Activated naive CD8-positive, alpha-beta T cell treated with anti-CD3 and anti-CD28 coated beads, Interleukin-2, amount 50 U/mL, for 16 hours (primary cell): ENCODE measurements at regions not wholly inside any gene's neighbourhood (a gene's known extent, or its start where the extent isn't known, plus 50 kb on each side); places are given as distances from the start of the nearest gene placed in this dataset.
"Not testable (repeated sequence)": the region's sequence is repeated elsewhere in the genome, so short reads cannot be mapped to it uniquely, and the experiment has no call there.

Source experiments
- DNase-seq: peaks from one replicate; pipeline ENCODE4 v3.0.0-alpha.2; 2020; ENCODE audit warnings: low read depth, low spot score

- not testable (repeated sequence) for DNase-seq
These were observed 134.7 kb downstream of the ARHGAP11B start for GRCh38 chr15:30760633-30761032.

- DNase-seq, result not testable (repeated sequence)
These were observed 135.4 kb downstream of the ARHGAP11B start for GRCh38 chr15:30761365-30761764.

GRCh38 chr15:30769390-30770124 is 134.2 kb upstream of the FAN1 start:
- not testable (repeated sequence) for DNase-seq

DNA sequence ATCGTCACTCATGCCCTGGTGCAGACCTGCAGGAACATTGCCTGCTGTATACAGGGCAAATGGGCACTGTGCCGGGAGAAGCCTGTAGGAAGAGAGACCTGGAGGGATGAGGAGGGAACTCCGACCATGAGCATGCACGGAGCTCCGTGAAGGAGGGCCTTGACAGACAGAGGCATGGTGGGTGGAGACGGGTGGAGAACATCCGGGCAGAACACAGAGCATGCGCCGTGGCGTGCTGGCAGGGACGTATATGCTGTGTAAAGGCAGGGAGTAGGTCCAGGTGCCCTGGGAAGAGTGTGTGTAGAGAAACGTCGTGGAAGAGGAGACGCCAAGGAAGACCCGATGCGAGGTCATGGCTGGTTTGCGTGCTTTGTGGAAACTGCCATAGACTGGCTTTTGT is 133.0 kb upstream of the FAN1 start:
- DNase-seq, result no peak

DNA sequence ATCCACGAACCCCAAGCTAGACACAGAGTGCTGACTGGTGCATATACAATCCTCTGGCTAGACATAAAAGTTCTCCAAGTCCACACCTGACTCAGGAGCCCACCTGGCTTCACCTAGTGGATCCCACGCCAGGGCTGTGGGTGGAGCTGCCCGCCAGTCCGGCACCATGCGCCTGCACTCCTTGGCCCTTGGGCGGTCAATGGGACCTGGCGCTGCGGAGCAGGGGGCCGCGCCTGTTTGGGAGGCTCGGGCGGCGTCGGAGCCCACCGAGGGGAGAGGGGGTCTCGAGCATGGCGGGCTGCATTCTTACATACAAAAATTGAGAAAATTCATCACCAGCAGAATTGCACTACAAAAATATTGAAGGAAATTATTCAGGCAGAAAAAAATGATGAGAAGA is 120.7 kb upstream of the FAN1 start:
- no peak for DNase-seq

DNA sequence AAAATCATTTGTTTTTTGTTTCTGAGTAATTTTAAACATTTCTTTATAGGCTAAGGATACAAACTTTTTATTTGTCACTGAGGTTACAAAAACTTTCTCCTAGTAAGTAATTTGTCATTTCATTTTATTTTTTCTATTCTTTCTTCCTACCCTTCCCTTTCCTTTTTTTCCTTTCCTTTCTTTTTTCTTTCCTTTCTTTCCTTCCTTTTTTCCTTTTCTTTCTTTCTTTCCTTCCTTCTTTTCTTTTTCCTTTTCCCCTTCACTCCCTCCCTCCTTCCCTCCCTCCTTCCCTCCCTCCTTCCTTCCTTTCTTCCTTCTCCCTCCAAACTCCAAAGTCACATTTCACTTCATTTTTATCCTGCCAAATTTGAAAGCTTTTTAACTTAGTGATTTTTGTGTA is 115.1 kb upstream of the FAN1 start:
- DNase-seq, result no peak

DNA sequence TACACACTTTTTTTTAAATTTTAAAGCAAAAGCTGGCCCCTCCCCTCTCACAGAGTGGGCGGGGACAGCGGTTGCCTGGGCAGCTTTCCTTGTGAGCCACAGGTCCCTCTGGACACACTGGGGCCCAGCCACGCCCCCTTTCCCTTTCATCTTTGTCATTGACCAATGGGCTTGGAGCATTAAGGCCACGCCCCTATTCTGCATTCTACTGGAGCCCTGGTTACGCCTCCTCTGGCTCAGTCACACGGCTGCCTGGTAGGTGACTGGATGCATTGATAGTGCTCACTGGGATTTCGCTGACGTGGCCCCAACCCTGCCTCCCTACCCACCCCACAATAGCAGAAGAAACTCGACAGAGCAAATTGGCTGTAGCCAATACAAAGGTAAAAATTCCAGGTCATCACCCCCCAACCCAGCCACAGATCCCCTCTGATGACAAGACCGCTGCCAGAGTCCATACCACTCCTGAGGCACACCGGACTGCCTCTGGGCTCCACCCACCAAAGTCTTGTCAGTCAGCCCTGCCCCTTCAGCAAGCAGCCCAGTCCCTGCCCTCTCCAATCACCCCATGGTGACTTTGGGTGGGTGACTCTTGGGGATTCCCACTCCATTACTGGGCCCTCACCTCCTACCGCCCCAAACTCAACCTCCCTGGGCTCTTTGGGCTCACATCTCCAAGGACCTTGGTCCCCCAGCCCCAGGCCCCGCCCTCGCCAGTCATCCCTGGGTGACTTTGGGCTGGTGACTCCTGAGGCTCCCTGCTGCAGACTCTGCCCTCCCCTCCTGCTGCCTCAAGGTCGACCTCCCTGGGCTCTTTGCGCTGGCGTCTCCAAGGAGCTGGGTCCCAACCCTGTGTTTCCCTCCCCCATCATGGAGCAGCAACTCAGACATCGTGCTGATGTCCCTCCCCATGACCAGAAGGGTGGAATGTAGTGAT is 112.2 kb upstream of the FAN1 start:
- no peak for DNase-seq

DNA sequence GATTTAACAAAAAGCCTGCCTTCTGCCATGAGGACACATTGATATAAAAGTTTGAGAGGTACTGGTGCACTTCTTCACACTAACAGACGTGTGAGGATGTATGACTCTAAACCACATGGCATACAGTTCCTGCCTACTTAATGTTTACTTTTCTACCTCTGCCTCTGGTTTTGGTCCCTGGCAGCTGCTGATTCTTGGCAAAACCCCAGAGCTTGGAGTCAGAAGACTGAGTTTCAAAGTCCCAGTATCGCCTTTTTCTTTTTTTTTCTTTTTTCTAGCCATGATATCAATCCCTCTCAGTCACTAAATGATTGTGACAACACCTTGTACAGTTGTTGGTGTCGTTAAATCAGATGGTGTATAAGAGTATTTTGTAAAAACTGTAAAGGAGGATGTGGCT is 110.9 kb upstream of the FAN1 start:
- not testable (repeated sequence) for DNase-seq

- no peak for DNase-seq
These were observed 109.3 kb upstream of the FAN1 start for GRCh38 chr15:30794388-30794787.

- DNase-seq, result not testable (repeated sequence)
These were observed 104.2 kb upstream of the FAN1 start for GRCh38 chr15:30799565-30799964.

DNA sequence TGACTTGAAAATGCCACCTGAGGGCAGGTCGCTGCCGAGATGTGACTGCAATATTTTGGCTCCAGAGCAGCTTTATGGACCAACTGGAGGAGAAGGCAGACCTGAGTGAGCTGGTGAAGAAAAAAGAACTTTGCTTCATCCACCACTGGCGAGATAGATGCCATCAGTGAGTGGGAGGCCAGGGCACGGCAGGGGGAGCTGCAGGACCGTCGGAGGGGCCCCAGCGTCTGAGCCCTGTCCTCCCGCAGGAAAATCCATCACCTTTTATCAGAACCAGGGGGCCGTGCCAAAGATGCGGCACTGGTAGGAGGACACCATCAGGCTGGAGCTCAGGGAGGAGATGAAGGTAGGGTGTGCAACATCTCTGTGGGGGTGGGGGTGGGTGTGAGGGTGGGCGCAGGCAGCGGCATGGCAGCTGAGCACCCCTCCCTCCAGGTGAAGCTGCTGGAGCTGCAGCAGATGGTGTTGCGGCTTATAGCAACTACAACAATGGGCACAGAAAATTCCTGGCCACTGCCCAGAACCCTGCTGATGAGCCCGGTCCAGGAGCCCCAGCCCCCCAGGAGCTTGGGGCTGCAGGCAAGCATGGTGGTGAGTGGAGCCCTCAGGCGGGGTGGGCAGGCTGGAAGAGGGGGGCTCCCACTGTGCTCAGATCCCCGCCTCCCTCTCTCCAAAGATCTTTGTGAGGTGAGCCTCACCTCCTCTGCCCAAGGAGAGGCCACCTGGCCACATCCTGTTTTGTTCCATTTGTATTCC is 102.4 kb upstream of the FAN1 start:
- not testable (repeated sequence) for DNase-seq

DNA sequence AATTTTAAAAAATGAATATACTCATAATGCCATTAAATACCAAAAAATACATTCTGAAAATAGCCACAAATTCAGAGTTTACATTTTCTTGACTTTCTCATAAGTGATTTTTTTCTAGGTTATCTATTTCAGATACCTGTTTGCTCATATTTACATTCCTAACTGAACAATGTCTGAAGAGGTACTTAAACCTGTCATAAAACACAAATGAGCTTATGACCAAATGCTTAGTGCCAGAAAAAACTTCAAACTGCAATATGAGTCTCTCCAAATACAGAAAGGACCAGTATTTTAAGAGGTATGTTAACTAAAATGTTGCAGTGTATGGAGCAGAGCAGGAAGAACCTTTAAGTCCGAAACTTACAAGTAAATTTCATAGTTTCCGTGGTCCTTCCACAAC is 101.7 kb upstream of the FAN1 start:
- DNase-seq, result not testable (repeated sequence)

DNA sequence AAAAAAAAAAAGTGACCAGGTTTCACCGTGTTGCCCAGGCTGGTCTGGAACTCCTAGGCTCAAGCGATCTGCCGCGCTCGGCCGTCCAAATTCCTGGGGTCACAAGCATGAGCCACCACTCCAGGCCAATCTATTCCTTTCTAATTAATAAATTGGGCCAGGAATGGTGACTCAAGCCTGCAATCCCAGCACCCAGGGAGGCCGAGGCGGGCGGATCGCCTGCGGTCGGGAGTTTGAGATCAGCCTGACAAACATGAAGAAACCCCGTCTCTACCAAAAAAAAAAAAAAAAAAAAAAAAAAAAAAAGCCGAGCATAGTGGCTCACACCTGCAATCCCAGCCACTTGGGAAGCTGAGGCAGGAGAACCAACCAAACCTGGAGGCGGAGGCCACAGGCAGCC is 100.0 kb upstream of the FAN1 start:
- not testable (repeated sequence) for DNase-seq

DNA sequence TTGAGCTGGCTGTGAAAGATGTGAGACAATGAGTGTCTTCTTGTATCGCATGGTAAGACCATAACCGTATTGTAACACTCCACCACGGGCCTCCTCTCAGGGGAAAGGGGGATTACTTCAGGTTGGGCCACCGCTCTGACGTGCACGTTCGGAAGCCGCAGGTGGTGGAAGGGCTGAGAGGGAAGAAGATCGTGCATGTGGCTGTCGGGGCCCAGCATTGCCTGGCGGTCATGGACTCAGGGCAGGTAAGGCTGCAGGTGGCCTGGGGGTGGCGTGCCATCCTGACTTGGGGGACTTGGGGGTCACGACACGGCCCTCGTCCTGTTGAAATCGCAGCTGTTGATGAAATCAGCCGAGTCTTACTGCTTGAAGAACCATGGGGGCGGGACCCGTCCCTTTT is 87.3 kb upstream of the FAN1 start:
- DNase-seq, result no peak

- DNase-seq, result not testable (repeated sequence)
These were observed 80.5 kb upstream of the FAN1 start for GRCh38 chr15:30823068-30823813.

GRCh38 chr15:30824518-30825195 is 79.1 kb upstream of the FAN1 start:
- DNase-seq, result no peak

DNA sequence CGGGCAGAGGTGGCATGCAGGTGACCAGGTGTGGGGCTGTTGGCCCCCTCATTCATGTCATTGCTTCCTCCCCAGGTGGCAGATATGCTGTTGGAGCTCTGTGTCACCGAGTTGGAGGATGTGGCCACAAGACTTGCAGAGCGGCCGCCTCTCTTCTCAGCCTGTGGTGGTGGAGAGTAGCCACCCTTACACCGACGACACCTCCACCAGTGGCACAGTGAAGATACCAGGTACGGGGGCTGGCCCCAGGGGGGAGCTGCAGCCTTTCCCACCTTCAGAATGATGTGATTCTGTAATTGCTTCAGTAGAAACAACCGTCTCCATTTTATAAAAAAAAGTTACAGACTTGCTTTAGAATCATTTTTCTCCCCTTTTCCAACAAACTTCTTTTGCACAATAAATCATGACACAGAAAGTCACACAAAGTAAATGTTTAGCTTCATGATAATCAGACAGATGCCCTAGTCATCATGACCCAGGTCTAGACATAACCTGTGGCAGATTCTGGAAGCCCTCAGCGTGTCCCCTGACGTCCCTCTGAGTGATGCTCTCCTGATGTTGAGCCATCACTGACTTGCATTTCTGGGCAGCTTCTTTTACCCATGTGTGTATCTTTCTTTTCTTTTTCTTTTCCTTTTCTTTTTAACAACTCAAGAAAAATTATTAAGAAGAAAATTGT is 76.0 kb upstream of the FAN1 start:
- no peak for DNase-seq

DNA sequence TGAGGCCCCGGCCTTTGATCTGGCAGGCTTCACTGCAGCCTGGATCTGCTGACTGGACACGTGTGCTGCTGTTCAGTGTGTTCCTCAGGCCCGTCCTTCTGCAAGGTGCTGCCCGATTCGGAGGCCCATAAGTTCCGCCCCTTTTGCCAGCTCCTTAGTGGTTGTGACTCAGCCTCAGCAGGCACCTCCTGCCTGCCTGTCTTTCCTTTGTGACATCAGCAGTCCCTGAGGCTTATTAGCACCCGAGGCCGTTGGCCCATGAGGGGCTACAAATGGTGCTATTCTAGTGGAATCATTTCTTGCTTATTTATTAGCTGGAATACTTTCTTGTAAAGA is 75.4 kb upstream of the FAN1 start:
- DNase-seq, result not testable (repeated sequence)

- no peak for DNase-seq
These were observed 72.8 kb upstream of the FAN1 start for GRCh38 chr15:30830961-30831360.

GRCh38 chr15:30833379-30833778 is 70.3 kb upstream of the FAN1 start:
- DNase-seq, result not testable (repeated sequence)
